HG02938 (cell line): ENCODE measurements at regions not wholly inside any gene's neighbourhood (a gene's known extent, or its start where the extent isn't known, plus 50 kb on each side); places are given as distances from the start of the nearest gene placed in this dataset.
A peak's percentile ranks its signal among the peaks of the same experiment; 100 is the strongest.
"Not testable (repeated sequence)": the region's sequence is repeated elsewhere in the genome, so short reads cannot be mapped to it uniquely, and the experiment has no call there.

Source experiments
- ATAC-seq: cut with Tn5 transposase; IDR thresholded peaks from one replicate; pipeline ENCODE4 v1.9.1; 2021; ENCODE audit warnings: mild to moderate bottlenecking, moderate library complexity; ENCODE audit not compliant: unreplicated experiment

GRCh38 chr3:18988614-18989229 lies 159.6 kb upstream of the KCNH8 start:
- no peak for ATAC-seq

- no peak for ATAC-seq
These were observed 160.4 kb upstream of the KCNH8 start for GRCh38 chr3:18987862-18988447.

DNA sequence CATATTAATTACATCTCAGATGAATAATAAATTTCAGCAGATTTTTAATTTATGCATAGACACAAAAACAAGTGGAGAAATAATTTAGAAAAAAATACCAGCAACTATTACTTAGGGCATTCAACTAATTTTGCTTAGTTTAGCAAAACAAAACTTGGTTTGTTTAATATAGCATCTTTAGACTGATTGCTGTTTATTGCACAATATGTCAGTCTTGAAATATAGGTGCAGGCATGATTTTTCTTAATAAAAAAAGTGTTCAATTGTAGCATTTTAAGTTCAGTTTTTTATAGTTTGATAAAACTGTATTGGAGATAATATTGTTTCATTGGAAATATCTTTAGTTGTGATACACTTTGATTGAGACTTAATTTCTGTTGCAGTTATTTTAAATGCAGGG lies 161.2 kb upstream of the KCNH8 start:
- no peak for ATAC-seq

- no peak for ATAC-seq
These were observed 165.4 kb upstream of the KCNH8 start for GRCh38 chr3:18982920-18983319.

DNA sequence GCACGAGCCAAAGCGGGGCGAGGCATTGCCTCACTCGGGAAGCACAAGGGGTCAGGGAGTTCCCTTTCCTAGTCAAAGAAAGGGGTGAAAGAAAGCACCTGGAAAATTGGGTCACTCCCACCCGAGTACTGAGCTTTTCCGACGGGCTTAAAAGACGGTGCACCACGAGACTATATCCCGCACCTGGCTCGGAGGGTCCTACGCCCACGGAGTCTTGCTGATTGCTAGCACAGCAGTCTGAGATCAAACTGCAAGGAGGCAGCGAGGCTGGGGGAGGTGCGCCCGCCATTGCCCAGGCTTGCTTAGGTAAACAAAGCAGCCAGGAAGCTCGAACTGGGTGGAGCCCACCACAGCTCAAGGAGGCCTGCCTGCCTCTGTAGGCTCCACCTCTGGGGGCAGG lies 172.2 kb upstream of the KCNH8 start:
- ATAC-seq, result not testable (repeated sequence)

GRCh38 chr3:18968120-18968519 lies 180.2 kb upstream of the KCNH8 start:
- ATAC-seq, result no peak

GRCh38 chr3:18965781-18966180 lies 182.5 kb upstream of the KCNH8 start:
- no peak for ATAC-seq

- no peak for ATAC-seq
These were observed 183.7 kb upstream of the KCNH8 start for GRCh38 chr3:18964640-18965039.

DNA sequence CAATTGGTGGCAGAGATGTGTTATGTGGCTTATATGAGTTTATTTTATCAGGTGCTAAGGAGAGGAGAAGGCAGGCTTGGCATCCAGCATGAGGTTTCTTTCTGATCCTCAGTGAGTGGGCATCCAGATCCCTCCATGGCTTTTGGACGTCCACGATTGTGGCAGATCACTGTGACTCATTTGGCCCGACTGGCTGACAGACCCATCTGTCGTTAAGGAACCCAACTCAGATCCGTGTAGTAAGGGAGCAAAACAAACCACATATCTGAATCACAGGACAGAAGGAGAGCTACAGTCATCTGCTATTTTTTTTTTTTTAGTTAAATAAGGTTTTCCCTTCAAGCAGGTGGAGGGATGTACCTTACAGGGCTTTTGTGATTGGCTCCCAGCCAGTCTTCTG lies 197.0 kb upstream of the KCNH8 start:
- no peak for ATAC-seq

DNA sequence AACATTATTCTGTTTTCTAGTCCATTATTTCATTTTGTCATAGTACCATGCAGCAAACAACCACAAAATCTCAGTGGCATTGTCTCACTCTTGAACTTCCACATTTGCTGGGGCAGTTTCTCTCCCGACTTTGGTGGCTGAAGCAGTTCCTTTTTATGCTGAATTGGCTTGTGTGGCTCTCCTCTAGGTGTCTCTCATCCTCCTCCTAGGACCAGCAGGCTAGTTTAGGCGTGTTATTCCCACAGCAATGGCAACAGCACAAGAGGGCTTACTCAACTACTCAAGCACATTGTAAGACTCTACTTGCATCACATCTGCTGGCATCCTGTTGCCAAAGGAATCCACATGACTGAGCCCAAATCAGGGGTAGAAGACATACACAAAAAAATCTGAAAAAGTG lies 201.8 kb upstream of the KCNH8 start:
- ATAC-seq, result no peak

DNA sequence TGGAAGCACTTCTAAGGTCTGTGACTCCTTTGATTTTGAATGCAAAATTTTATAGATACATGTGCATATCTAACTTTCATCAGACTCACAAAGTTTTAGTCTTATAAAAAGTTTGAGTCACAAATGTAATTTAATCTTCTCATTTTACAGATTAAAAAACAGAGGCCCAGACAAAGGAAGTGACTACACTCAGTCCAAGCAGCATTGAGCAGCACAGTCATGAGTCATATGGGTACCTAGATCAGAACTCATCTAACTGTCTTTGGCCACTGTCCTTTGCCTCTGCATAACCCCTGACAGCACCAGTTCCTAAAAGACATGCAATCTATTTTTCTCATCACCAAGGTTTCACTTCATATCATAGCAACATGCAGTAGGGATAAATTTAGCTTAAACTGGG lies 210.7 kb upstream of the KCNH8 start:
- ATAC-seq, result peak; percentile 93

GRCh38 chr3:18919158-18919557 lies 229.2 kb upstream of the KCNH8 start:
- no peak for ATAC-seq

DNA sequence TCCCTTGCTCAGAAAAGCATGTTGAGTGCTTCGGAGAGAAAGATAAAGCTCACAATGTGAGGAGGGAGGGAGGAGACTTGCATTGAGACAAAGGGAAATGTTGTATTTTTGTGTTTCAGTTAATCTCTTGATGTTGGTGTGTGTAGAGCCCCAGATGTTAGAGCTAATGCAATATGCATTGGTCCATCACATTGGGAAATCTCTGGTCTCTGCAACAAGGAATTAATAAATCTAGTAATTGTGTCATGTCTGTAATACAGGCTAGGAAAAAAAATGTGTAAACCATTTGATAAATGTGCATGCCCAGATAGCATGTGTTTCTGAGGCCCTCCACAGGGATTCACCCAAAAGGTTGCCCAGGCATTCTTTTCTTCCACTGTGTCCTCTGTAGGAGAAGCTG lies 230.4 kb upstream of the KCNH8 start:
- ATAC-seq, result no peak

DNA sequence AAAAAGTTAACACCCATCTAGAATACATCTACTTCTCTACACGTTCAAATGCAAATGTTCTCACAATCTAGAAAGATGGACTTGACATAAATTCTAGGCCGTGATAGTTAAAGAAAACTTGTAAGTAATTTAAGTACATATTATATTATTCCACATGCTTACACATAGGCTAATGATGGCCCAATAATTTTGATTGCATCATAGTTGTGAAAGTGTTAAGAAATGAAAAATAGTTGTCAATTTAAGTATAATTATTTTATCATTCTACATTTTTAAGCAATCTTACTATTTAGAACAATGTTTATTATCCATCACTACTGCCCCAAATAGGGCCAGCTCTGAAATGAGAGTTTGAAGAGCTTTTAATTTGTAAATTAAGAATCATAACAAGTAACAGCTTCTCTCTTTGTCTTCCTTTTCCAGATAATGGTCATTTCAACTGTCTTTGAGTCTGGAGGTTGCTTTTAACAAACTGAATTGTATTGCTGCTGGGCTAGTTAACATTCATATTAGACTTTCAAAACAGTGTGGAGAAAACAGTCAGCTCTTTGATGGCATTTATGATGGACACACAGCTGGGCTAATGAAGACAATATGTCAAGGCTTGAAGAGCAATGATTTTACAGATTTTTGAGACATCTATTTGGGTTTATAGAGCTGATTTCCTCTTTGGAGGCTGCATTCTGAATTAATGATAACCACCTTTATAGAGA lies 246.1 kb upstream of the KCNH8 start:
- ATAC-seq, result no peak

GRCh38 chr3:18901571-18901970 lies 246.7 kb upstream of the KCNH8 start:
- ATAC-seq, result no peak

GRCh38 chr3:18900994-18901393 lies 247.3 kb upstream of the KCNH8 start:
- peak; percentile 86 for ATAC-seq

DNA sequence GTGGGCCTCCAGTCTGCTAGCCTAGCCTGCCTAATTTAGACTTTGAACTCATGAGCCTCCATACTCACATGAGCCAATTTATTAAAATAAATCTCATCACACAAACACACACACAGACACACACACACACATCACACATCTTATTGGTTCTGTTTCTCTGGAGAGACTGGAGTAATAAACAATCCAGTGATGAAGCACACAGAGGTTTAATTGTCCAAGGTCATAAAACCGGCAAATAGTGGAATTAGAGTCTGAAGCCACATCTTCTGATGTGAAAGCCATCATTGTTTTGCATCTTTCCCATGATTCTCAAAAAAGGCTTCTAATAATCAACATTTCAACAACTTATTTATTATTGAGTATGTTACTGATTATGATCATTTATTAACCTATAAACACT lies 249.4 kb upstream of the KCNH8 start:
- no peak for ATAC-seq

GRCh38 chr3:18892756-18893155 lies 255.6 kb upstream of the KCNH8 start:
- ATAC-seq, result no peak

GRCh38 chr3:18892047-18892446 lies 256.3 kb upstream of the KCNH8 start:
- no peak for ATAC-seq

DNA sequence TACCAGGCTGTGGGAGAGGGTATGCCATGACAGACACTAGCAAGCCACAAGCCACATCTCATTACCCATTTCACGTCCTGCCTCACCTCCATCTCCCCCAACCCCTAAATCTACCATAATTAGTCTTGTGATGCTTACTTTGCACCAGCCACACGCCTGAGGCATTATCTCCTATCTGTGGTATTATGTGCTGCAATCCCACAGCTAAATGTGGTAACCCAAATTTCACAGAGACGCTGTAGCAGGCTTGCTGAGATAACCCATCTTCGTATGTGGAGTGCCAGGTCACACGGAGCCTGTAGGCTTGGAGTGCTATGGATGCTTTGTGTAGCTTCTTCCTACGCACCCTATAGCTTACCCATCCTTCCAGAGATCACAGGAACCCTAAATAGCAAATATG lies 256.7 kb upstream of the KCNH8 start:
- no peak for ATAC-seq

- no peak for ATAC-seq
These were observed 257.9 kb upstream of the KCNH8 start for GRCh38 chr3:18890449-18890848.

- no peak for ATAC-seq
These were observed 259.5 kb upstream of the KCNH8 start for GRCh38 chr3:18888819-18889218.

GRCh38 chr3:18888370-18888769 lies 259.9 kb upstream of the KCNH8 start:
- ATAC-seq, result no peak
